Heart left ventricle (tissue), 16 donors: ENCODE measurements at regions not wholly inside any gene's neighbourhood (a gene's known extent, or its start where the extent isn't known, plus 50 kb on each side); places are given as distances from the start of the nearest gene placed in this dataset.
"Not testable (repeated sequence)": the region's sequence is repeated elsewhere in the genome, so short reads cannot be mapped to it uniquely, and the experiment has no call there.

Source experiments
- ATAC-seq, 4 donors: fragments of 200-7000 bp; cut with Tn5 transposase; one replicate each; pipeline ENCODE4 v1.9.1; 2020 to 2022; ENCODE audit warnings: moderate library complexity in 4 of 4, mild to moderate bottlenecking in 3 of 4, moderate number of reproducible peaks in 1 of 4
- DNase-seq, 5 donors: peaks; one replicate each; pipeline ENCODE4 v3.0.0-alpha.2; 2020
- H3K27ac ChIP-seq, 12 donors: fragments of 200-600 bp; sonication (generic) in 4 of 12; one replicate each; pipeline versions ENCODE4 v1.5.0 to v1.8.0; 2016 to 2022; ENCODE audit warnings: mild to moderate bottlenecking in 2 of 12
- H3K27me3 ChIP-seq, 9 donors: fragments of 200-600 bp; sonication (generic) in 2 of 9; one replicate each; pipeline versions ENCODE4 v1.5.1 to v1.8.0; 2016 to 2022; ENCODE audit warnings: mild to moderate bottlenecking in 3 of 9
- H3K36me3 ChIP-seq, 9 donors: fragments of 200-600 bp; sonication (generic) in 2 of 9; one replicate each; pipeline versions ENCODE4 v1.5.0 to v1.8.0; 2018 to 2022; ENCODE audit warnings: mild to moderate bottlenecking in 2 of 9
- H3K4me1 ChIP-seq, 12 donors: fragments of 200-600 bp; sonication (generic) in 4 of 12; one replicate each; pipeline versions ENCODE4 v1.5.0 to v1.8.0; 2016 to 2022; ENCODE audit warnings: mild to moderate bottlenecking in 3 of 12
- H3K4me3 ChIP-seq, 12 donors: fragments of 200-600 bp; sonication (generic) in 4 of 12; one replicate each; pipeline versions ENCODE4 v1.5.0 to v1.8.0; 2017 to 2022; ENCODE audit warnings: mild to moderate bottlenecking in 9 of 12, moderate library complexity in 4 of 12
- H3K9me3 ChIP-seq, 12 donors: fragments of 200-600 bp; sonication (generic) in 4 of 12; one replicate each; pipeline versions ENCODE4 v1.5.0 to v1.8.0; 2016 to 2022; ENCODE audit warnings: mild to moderate bottlenecking in 1 of 12
- POLR2A ChIP-seq, 2 donors: fragments of 450-650 bp; IDR thresholded peaks; one replicate each; pipeline ENCODE4 v1.6.1; 2017; ENCODE audit warnings: antibody characterized with exemption in 2 of 2, mild to moderate bottlenecking in 2 of 2, moderate library complexity in 2 of 2
- WGBS, 4 donors: extraction: QIAGEN DNeasy Blood & Tissue Kit in 2 of 4; methylation state at CpG; one replicate each; pipeline versions ENCODE4 v1.1.5 to v1.1.7; 2013 to 2018; 5-methylcytosine and 5-hydroxymethylcytosine counted together
- intact Hi-C, 10 donors: fragments of 100-400 bp; cut with DNase I; formaldehyde crosslinking; loops; one replicate each; pipeline versions ENCODE4 v1.11.1 to v1.14.2; 2022
- TF ChIP-seq, protein P1 (sequence below), 12 donors: fragments of 200-600 bp; sonication (generic) in 4 of 12; IDR thresholded peaks; one replicate each; pipeline versions ENCODE4 v1.5.0 to v1.8.0; 2018 to 2022; ENCODE audit warnings: antibody characterized with exemption in 12 of 12, mild to moderate bottlenecking in 5 of 12
- donor health status: ischemic (EF 13 %, LVEDD 7.1; RV severe dilation, severe dysfunction).
- donor health status: healthy with polysubstance abuse.
- donor health status: DM: no; HTN: yes; CAD: no.
- donor health status: DM: no; HTN: no; CAD: no.
- donor health status: ischemic (EF 25% LVEDD 6.9; RV normal size, moderate dysfunction).
- donor health status: ischemic (EF 25% LVEDD 5.7; RV mildly dilated, moderate dysfunction).
- donor health status: healthy.
- donor health status: DM: yes; HTN: yes; CAD: no.
- donor health status: ischemic (EF 35%, LVEDD 5.7; RV mildly dilated, moderate dysfunction).
- donor health status: nonischemic (EF 11% LVEDD 7.7; RV severe dilation, severe dysfunction).
- donor health status: DM: yes; HTN: yes; CAD: no.
- donor health status: PGD.
- donor health status: ischemic (EF 29% LVEDD 5.4; RV normal size, mild dysfunction).
- donor health status: nonischemic (EF 23%, LVEDD 6.1; RV moderate dilation, normal function).

- Histone ChIP-seq H3K36me3 (no peaks in the 10 kb centered on the region), H3K27ac (no peak overlapping the region), H3K4me1 (no peaks in the 10 kb centered on the region), H3K4me3 (no peak overlapping the region), H3K27me3 (no peaks in the 10 kb centered on the region), H3K9me3 (no peaks in the 10 kb centered on the region)
- DNase-seq: no peak
- no peak for TF ChIP-seq POLR2A (IDR thresholded peaks at IDR 0.05)
- TF ChIP-seq, protein P1, sequence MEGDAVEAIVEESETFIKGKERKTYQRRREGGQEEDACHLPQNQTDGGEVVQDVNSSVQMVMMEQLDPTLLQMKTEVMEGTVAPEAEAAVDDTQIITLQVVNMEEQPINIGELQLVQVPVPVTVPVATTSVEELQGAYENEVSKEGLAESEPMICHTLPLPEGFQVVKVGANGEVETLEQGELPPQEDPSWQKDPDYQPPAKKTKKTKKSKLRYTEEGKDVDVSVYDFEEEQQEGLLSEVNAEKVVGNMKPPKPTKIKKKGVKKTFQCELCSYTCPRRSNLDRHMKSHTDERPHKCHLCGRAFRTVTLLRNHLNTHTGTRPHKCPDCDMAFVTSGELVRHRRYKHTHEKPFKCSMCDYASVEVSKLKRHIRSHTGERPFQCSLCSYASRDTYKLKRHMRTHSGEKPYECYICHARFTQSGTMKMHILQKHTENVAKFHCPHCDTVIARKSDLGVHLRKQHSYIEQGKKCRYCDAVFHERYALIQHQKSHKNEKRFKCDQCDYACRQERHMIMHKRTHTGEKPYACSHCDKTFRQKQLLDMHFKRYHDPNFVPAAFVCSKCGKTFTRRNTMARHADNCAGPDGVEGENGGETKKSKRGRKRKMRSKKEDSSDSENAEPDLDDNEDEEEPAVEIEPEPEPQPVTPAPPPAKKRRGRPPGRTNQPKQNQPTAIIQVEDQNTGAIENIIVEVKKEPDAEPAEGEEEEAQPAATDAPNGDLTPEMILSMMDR (IDR thresholded peaks at IDR 0.05): no peak
- no peak for ATAC-seq
- intact Hi-C loops: no loop called here
- WGBS, 4 donors: 36 to 57% (median 54%) methylated on average over 1 of the region's 1 CpG
Measured at GRCh38 chr6:85240787-85241385, 209.0 kb upstream of the NT5E start.

DNA sequence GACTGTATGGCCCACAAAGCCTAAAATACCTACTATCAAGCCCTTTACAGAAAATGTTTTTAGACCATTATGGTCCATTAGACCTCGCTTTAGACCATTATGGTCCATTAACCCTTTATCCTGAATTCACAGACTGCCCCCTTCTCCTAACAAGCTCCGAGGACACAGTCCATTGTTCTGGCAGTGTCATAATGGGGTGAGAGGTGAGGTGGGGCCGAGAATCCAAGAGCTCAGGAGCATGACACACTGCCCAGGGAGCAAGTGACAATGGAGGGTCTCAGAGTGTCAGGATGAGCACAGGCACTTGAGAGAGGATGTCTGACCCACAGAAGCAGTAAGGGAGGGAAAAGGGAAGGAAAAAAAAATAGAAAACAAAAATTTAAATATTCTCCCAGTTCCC lies 212.4 kb upstream of the NT5E start:
- Histone ChIP-seq H3K4me1 (no peaks in the 10 kb centered on the region), H3K4me3 (no peak overlapping the region), H3K27me3 (no peaks in the 10 kb centered on the region), H3K9me3 (no peaks in the 10 kb centered on the region), H3K27ac (no peak overlapping the region), H3K36me3 (no peaks in the 10 kb centered on the region)
- TF ChIP-seq, protein P1 (IDR thresholded peaks at IDR 0.05): no peak
- no peak for TF ChIP-seq POLR2A (IDR thresholded peaks at IDR 0.05)
- no peak for ATAC-seq
- intact Hi-C loops: no loop called here
- DNase-seq: no peak
- 56 to 66% (median 59%) methylated on average over 3 of the region's 3 CpGs for WGBS, 4 donors

GRCh38 chr6:85236636-85237035 lies 213.2 kb upstream of the NT5E start:
- no peaks in the 10 kb centered on the region for H3K9me3 ChIP-seq
- no peaks in the 10 kb centered on the region for H3K4me1 ChIP-seq
- H3K27ac ChIP-seq: no peak overlapping the region
- ATAC-seq (no peak), DNase-seq (no peak)
- no peak overlapping the region for H3K4me3 ChIP-seq
- H3K36me3 ChIP-seq: no peaks in the 10 kb centered on the region
- WGBS, 4 donors: 63 to 77% (median 70%) methylated on average over 3 of the region's 3 CpGs
- TF ChIP-seq, protein P1 (IDR thresholded peaks at IDR 0.05): no peak
- TF ChIP-seq POLR2A (IDR thresholded peaks at IDR 0.05): no peak
- intact Hi-C loops: no loop called here
- H3K27me3 ChIP-seq: no peaks in the 10 kb centered on the region

DNA sequence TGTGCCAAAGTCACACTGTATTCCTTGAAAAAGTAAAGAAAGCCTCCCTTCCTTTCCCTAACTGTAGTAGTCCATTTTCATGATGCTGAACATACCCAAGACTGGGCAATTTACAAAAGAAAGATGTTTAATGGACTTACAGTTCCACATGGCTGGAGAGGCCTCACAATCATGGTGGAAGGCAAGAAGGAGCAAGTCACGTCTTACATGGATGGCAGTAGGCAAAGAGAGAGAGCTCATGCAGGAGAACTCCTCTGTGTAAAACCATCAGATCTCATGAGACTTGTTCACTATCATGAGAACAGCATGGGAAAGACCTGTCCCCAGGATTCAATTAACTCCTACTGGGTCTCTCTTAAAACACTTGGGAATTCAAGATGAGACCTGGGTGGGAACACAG lies 222.5 kb upstream of the NT5E start:
- WGBS, 4 donors: 52 to 72% (median 58%) methylated on average over 1 of the region's 1 CpG
- H3K27me3 ChIP-seq, intact Hi-C loops, H3K36me3 ChIP-seq, H3K27ac ChIP-seq, ATAC-seq, H3K4me1 ChIP-seq, DNase-seq, H3K4me3 ChIP-seq: not testable (repeated sequence)
- H3K9me3 ChIP-seq: peaks cover 0 to 55% (median 18%) of the 10 kb centered on the region in 12 donors

DNA sequence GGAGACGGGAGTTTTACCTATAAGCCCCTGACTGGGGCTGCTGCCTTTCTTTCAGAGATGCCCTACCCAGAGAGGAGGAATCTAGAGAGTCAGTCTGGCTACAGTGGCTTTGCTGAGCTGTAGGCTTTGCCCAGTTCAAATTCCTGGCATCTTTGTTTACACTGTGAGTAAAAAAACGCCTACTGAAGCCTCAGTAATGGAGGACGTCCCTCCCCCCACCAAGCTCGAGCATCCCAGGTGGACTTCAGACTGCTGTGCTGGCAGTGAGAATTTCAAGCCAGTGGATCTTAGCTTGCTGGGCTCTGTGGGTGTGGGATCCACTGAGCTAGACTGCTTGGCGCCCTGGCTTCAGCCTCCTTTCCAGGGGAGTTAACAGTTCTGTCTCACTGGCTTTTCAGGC lies 237.1 kb upstream of the NT5E start:
- intact Hi-C loops: not testable (repeated sequence)
- 29 to 39% (median 31%) methylated on average over 4 to 5 of the region's 5 CpGs for WGBS, 4 donors

More for the DNA sequence above, 237.1 kb upstream of the NT5E start:
- H3K36me3 ChIP-seq, H3K27me3 ChIP-seq, ATAC-seq, H3K27ac ChIP-seq, DNase-seq, H3K4me3 ChIP-seq, H3K4me1 ChIP-seq: not testable (repeated sequence)
- peaks cover 0 to 36% (median 5%) of the 10 kb centered on the region in 12 donors for H3K9me3 ChIP-seq
